ENCODE measurements at regions not wholly inside any gene's neighbourhood (a gene's known extent, or its start where the extent isn't known, plus 50 kb on each side); places are given as distances from the start of the nearest gene placed in this dataset.

DNA sequence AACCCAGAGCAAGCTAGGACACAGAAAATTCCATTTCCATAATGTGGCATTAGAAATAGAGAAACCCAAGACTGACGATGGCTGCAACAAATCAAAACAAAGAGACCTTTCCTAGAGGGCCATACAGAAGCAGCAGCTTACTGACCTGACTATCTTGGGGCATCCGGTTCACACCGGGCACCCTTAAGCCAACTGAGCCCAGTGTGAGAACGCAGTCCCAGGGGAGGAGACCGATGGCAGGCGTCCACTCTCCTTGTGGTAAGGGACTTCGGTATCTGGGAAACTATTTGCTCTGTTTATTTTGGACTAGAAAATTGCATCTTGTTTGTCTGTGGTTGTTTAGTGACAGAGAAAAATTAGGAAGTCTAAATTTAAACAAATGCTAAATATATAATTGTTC is 244.8 kb upstream of the COPS8 start:
- Histone ChIP-seq H3K27ac (no peak overlapping the region), H3K36me3 (replicated peaks; ENCODE audit: insufficient read depth, low read depth) (no peaks in the 10 kb centered on the region), H3K4me1 (ENCODE audit: insufficient read depth) (no peaks in the 10 kb centered on the region), H3K9me3 (ENCODE audit: low read depth) (no peaks in the 10 kb centered on the region), H2AFZ (no peak overlapping the region), H3K4me2 (no peak overlapping the region), H3K79me2 (no peaks in the 10 kb centered on the region), H3K4me3 (no peak overlapping the region), H4K20me1 (ENCODE audit: insufficient read depth, poor library complexity, severe bottlenecking) (no peaks in the 10 kb centered on the region), H3K9me2 (replicated peaks; ENCODE audit: insufficient read depth) (no peaks in the 10 kb centered on the region), H3K27me3 (no peaks in the 10 kb centered on the region)
- TF ChIP-seq EZH2phosphoT487 (IDR thresholded peaks at IDR 0.05; ENCODE audit: low read depth, severe bottlenecking, unreplicated experiment): no peak
- TF ChIP-seq, protein P1, sequence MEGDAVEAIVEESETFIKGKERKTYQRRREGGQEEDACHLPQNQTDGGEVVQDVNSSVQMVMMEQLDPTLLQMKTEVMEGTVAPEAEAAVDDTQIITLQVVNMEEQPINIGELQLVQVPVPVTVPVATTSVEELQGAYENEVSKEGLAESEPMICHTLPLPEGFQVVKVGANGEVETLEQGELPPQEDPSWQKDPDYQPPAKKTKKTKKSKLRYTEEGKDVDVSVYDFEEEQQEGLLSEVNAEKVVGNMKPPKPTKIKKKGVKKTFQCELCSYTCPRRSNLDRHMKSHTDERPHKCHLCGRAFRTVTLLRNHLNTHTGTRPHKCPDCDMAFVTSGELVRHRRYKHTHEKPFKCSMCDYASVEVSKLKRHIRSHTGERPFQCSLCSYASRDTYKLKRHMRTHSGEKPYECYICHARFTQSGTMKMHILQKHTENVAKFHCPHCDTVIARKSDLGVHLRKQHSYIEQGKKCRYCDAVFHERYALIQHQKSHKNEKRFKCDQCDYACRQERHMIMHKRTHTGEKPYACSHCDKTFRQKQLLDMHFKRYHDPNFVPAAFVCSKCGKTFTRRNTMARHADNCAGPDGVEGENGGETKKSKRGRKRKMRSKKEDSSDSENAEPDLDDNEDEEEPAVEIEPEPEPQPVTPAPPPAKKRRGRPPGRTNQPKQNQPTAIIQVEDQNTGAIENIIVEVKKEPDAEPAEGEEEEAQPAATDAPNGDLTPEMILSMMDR (IDR thresholded peaks at IDR 0.05; ENCODE audit: poor library complexity): no peak
- no peak for TF ChIP-seq EZH2 (IDR thresholded peaks at IDR 0.05; ENCODE audit: borderline replicate concordance)
- DNase-seq (ENCODE audit: low spot score): no peak
- WGBS (ENCODE audit: low lambda C conversion rate, missing lambda C conversion rate): 91% methylated on average over 7 of the region's 7 CpGs

DNA sequence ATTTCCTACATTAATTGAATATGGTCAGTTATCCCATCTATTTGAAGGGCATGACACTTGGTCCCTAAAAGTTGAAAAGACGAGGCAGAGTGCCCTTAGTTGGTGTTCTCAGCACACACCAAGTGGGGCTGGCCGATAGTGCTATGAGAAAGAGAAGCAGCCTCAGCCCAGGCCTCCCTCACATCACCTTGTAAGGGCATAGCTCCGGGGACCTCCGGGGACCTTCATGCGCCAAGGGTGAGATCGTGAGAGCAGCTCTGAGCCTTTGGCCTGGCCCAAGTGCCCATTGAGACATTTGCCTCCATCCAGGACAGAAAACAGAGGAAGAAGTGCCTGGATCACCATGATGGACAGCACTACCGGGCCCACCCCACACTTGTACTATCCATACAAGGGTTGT is 244.3 kb upstream of the COPS8 start:
- Histone ChIP-seq H3K4me3 (no peak overlapping the region), H3K9me3 (ENCODE audit: low read depth) (no peaks in the 10 kb centered on the region), H3K9me2 (replicated peaks; ENCODE audit: insufficient read depth) (no peaks in the 10 kb centered on the region), H3K27ac (no peak overlapping the region), H3K79me2 (no peaks in the 10 kb centered on the region), H4K20me1 (ENCODE audit: insufficient read depth, poor library complexity, severe bottlenecking) (no peaks in the 10 kb centered on the region), H3K27me3 (no peaks in the 10 kb centered on the region), H3K36me3 (replicated peaks; ENCODE audit: insufficient read depth, low read depth) (no peaks in the 10 kb centered on the region), H3K4me2 (no peak overlapping the region), H2AFZ (no peak overlapping the region), H3K4me1 (ENCODE audit: insufficient read depth) (no peaks in the 10 kb centered on the region)
- no peak for DNase-seq (ENCODE audit: low spot score)
- 96% methylated on average over 7 of the region's 7 CpGs for WGBS (ENCODE audit: low lambda C conversion rate, missing lambda C conversion rate)
- TF ChIP-seq EZH2 (IDR thresholded peaks at IDR 0.05; ENCODE audit: borderline replicate concordance): no peak
- TF ChIP-seq EZH2phosphoT487 (IDR thresholded peaks at IDR 0.05; ENCODE audit: low read depth, severe bottlenecking, unreplicated experiment): no peak
- TF ChIP-seq, protein P1 (IDR thresholded peaks at IDR 0.05; ENCODE audit: poor library complexity): no peak

- Histone ChIP-seq H3K27me3 (no peaks in the 10 kb centered on the region), H3K27ac (no peak overlapping the region), H3K36me3 (replicated peaks; ENCODE audit: insufficient read depth, low read depth) (no peaks in the 10 kb centered on the region), H3K79me2 (no peaks in the 10 kb centered on the region), H3K4me2 (no peak overlapping the region), H3K9me2 (replicated peaks; ENCODE audit: insufficient read depth) (no peaks in the 10 kb centered on the region), H3K4me3 (no peak overlapping the region), H4K20me1 (ENCODE audit: insufficient read depth, poor library complexity, severe bottlenecking) (no peaks in the 10 kb centered on the region), H3K4me1 (ENCODE audit: insufficient read depth) (no peaks in the 10 kb centered on the region), H3K9me3 (ENCODE audit: low read depth) (no peaks in the 10 kb centered on the region), H2AFZ (no peak overlapping the region)
- no peak for DNase-seq (ENCODE audit: low spot score)
- WGBS (ENCODE audit: low lambda C conversion rate, missing lambda C conversion rate): 76% methylated on average over 11 of the region's 11 CpGs
- TF ChIP-seq EZH2 (IDR thresholded peaks at IDR 0.05; ENCODE audit: borderline replicate concordance) (no peak), EZH2phosphoT487 (IDR thresholded peaks at IDR 0.05; ENCODE audit: low read depth, severe bottlenecking, unreplicated experiment) (no peak)
- TF ChIP-seq, protein P1 (IDR thresholded peaks at IDR 0.05; ENCODE audit: poor library complexity): no peak
These were observed 242.3 kb upstream of the COPS8 start for GRCh38 chr2:236843161-236843968.
